GM12864 (cell line): ENCODE measurements at regions not wholly inside any gene's neighbourhood (a gene's known extent, or its start where the extent isn't known, plus 50 kb on each side); places are given as distances from the start of the nearest gene placed in this dataset.

ENCODE experiments used
- DNase-seq: peaks from one replicate; pipeline ENCODE4 v3.0.0-alpha.2; 2011; ENCODE audit warnings: low read depth
- H3K4me3 ChIP-seq: 2 replicates; pipeline ENCODE4 v1.5.1; 2011; ENCODE audit warnings: mild to moderate bottlenecking, low read depth, low read length, control low read depth
- TF ChIP-seq, protein P1 (sequence below): IDR thresholded peaks from 2 replicates; pipeline ENCODE4 v1.5.1; 2011; ENCODE audit warnings: low read depth, mild to moderate bottlenecking, moderate library complexity, low read length, control low read depth, inconsistent platforms; ENCODE audit errors: missing control alignments

DNA sequence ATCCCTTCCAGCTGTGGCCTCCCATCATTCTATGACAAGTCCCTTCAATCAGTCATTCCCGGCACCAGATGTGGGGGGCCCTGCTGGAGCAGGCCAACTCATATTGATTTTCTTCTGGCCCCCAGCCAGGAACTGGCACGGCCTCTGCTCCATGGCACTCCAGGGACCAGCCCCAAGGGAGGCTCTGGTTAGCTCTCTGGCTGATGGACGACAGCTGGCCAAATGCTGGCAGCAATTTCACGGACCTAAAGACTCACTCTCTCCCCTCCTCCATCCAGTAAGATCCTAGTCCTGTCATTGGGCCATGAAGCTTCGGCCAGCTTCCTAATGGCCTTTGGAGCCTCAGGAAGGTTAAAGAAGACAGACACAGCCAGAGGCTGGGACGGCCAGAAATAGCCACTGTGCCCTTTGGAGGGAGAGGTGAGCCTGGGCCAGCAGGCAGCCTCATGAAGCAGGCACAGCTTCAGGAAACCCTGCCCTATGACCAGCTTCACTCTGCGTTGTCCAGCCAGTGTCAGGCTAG is 131.0 kb downstream of the MEX3B start:
- DNase-seq = no peak
- TF ChIP-seq, protein P1, sequence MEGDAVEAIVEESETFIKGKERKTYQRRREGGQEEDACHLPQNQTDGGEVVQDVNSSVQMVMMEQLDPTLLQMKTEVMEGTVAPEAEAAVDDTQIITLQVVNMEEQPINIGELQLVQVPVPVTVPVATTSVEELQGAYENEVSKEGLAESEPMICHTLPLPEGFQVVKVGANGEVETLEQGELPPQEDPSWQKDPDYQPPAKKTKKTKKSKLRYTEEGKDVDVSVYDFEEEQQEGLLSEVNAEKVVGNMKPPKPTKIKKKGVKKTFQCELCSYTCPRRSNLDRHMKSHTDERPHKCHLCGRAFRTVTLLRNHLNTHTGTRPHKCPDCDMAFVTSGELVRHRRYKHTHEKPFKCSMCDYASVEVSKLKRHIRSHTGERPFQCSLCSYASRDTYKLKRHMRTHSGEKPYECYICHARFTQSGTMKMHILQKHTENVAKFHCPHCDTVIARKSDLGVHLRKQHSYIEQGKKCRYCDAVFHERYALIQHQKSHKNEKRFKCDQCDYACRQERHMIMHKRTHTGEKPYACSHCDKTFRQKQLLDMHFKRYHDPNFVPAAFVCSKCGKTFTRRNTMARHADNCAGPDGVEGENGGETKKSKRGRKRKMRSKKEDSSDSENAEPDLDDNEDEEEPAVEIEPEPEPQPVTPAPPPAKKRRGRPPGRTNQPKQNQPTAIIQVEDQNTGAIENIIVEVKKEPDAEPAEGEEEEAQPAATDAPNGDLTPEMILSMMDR = no peak

DNA sequence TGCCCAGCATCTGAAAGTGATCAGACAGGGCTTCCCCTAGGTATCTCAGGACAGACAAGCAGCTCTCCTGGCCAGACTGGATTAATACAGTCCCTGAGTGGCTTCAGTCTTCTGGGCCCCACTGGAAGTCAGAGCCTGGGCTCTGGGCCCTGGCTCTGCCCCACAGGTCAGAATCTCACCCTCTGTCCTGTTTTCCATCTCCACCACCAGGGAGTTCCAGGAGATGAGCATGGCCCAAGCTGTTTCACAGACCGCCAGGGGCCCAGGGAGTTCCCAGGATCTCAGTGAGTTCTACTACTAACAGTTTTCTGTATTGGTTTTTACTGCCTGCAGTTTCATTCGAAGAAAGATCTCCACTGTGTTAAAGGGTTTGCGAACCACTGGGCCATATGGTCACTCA is 131.5 kb downstream of the MEX3B start:
- TF ChIP-seq, protein P1 = no peak
- DNase-seq = no peak
- no peak overlapping the region for H3K4me3 ChIP-seq

More for the DNA sequence above, 131.0 kb downstream of the MEX3B start:
- no peak overlapping the region for H3K4me3 ChIP-seq

DNA sequence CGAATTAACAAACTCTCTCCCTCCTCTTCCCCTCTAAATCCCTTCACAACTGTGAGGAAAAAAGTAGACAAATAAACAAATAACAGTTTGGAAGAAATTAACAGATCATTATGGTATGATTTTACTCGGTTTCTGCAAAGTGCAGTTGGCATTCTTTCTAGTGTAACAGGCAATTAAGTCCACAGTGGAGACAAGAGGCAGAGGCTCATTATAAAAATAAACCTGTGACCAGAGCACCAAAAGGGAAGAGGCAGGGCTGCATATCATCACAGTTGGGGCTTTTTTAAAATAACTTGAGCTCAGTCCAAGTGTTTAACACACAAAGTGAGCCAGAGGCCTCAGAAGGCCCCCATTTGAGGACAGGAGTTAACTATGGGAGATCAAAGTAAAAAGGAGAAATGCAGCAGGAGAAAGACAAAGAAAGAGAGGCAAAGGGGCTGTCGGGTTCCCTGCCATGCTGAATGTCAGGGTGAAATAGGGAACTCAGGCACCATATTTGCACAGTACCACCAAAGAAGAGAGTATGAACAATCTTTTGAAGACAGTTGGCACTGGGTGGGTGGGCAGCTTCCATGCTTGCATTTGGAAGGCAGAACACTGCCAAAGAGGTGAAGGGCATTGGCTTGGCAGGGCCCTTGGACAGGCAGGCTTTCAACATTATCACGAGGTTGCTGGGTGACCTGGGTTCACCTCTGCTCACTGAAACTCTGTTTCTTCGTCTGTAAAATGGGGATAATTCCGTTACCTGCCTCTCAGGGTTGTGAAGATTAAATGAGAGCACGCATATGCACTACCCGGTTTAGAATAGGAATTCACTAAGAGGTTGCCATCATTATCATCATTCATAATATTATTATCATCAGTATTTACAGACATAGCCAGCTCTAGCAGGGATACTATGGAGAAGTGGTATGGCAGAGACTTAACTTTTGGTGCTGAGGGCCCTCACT is 134.5 kb downstream of the MEX3B start:
- TF ChIP-seq, protein P1 = no peak
- no peak for DNase-seq

DNA sequence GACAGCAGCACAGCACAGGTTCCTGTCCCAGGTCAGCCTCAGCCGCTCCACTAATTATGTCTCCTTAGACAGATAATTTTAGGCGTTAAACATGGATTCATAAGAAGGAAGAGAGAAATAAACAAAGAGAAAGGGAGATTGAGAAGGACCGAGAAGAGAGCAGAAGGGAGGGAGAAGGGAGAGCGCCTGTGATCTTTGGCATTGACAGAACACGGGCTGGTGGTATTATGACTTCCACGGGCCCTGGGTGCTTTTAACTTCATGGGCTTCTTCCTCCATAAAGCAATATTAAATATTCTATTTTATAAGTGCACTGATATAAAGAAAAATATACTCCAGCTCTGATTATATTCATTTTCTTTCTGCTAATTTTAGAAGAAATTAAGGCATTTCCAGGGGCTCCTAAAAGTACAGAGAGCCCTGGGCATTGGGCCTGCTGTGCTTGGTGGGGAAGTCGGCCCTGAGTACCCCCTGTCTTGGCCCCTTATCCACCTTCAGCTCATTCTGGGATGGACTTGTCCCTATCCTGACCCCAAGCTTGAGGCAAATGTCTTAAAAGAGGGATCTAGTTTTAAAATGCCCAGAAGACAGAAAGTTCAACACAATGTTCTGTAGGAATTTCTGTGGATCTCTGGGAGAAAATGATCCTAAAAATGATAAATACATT is 135.3 kb downstream of the MEX3B start:
- TF ChIP-seq, protein P1 = no peak
- H3K4me3 ChIP-seq = no peak overlapping the region
- no peak for DNase-seq

More for the DNA sequence above, 134.5 kb downstream of the MEX3B start:
- no peak overlapping the region for H3K4me3 ChIP-seq

DNA sequence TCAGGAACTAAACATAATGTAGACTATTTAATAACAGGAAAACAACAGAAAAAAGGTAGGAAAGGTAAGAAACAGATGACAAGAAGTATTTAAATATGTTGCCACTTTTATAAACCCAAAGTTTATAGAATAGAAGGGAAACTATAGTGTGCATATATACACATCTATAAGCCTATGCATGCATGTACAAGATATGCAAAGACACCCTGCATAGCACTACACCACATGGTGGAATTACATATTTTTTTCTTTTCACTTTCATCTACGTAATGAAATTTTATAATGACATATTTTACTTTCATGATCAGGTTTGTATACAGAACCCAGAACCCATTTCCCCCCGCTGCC is 136.8 kb downstream of the MEX3B start:
- no peak overlapping the region for H3K4me3 ChIP-seq
- DNase-seq = no peak
- TF ChIP-seq, protein P1 = no peak

DNA sequence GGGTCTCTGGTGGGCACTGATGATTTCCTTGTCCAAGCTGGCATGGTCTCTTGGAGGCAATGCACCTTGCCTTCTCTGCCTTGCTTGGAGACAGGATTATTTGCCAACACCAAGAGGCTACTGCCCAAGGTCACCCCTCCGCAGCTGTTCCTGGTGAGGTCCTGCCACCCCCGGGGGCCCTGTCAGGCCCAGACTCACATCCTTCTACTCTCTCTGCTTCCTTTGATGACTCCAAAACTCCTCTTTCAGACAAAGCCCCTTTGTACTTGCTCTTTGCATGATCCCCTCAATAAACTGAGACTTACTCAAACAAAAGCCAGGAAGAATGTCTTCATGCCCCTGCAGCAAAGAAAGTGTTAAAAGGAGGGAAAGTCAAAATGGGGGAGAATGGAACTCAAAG is 137.7 kb downstream of the MEX3B start:
- DNase-seq = no peak
- TF ChIP-seq, protein P1 = no peak
- no peak overlapping the region for H3K4me3 ChIP-seq
